ENCODE measurements at regions not wholly inside any gene's neighbourhood (a gene's known extent, or its start where the extent isn't known, plus 50 kb on each side); places are given as distances from the start of the nearest gene placed in this dataset.

DNA sequence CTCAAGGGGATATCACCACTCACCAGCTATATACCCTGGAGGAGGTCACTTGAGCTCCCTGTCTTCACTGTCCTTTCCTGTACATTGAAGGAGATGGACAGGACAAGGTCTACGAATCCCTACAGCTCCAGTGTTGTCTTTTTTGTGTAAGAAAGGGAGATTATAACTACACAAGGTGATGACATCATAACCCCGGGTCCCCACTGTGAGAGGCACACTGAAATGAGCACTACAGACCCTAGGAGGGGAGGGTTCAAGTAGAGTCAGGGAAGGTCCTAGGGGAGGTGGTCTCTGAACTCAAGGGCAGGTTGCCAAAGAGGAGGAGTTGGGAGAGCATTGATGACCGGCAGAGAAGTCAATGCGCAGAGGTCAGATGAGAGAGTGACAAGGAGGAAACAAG lies 108.3 kb upstream of the SLC14A2 start:
- Histone ChIP-seq H3K36me3 (no peaks in the 10 kb centered on the region), H3K4me1 (peaks cover 19% of the 10 kb centered on the region), H3K27me3 (ENCODE audit: low read depth) (peaks cover 17% of the 10 kb centered on the region), H3K4me3 (no peak overlapping the region), H3K9me3 (replicated peaks) (peaks cover 12% of the 10 kb centered on the region), H3K27ac (replicated peaks) (no peak overlapping the region)
- intact Hi-C loops (cut with micrococcal nuclease), result no loop called here
- no peak for DNase-seq
- TF ChIP-seq CTCF (IDR thresholded peaks at IDR 0.05; ENCODE audit: borderline replicate concordance), result no peak

DNA sequence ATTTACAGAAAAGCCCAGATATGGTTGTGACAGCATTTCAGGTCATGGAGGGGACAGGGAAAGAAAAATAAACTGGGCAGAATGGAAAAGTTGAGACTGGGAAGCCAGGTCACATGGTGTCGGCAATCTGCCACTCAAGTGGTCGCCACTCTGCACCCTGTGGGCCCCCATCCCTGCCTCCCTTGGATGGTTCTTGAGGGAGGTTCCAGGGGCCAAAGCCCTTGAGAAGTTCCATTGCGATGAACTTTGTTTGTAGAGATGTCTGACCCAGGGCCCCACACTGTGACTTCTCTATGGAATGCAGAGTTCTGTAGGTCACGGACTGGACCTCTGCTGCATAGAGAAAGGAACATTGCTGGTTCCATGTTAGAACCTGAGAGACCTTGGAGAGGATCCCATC lies 105.7 kb upstream of the SLC14A2 start:
- Histone ChIP-seq H3K27ac (replicated peaks) (no peak overlapping the region), H3K4me1 (peaks cover 8% of the 10 kb centered on the region), H3K9me3 (replicated peaks) (peaks cover 12% of the 10 kb centered on the region), H3K36me3 (no peaks in the 10 kb centered on the region), H3K4me3 (no peak overlapping the region), H3K27me3 (ENCODE audit: low read depth) (peaks cover 13% of the 10 kb centered on the region)
- no peak for DNase-seq
- intact Hi-C loops (cut with micrococcal nuclease), result no loop called here
- TF ChIP-seq CTCF (IDR thresholded peaks at IDR 0.05; ENCODE audit: borderline replicate concordance), result no peak

- DNase-seq, result no peak
- no peak for TF ChIP-seq CTCF (IDR thresholded peaks at IDR 0.05; ENCODE audit: borderline replicate concordance)
- intact Hi-C loops (cut with micrococcal nuclease), result no loop called here
- Histone ChIP-seq H3K9me3 (replicated peaks) (peaks cover 12% of the 10 kb centered on the region), H3K4me1 (no peaks in the 10 kb centered on the region), H3K36me3 (no peaks in the 10 kb centered on the region), H3K4me3 (no peak overlapping the region), H3K27ac (replicated peaks) (no peak overlapping the region), H3K27me3 (ENCODE audit: low read depth) (peaks cover 13% of the 10 kb centered on the region)
These were observed 104.6 kb upstream of the SLC14A2 start for GRCh38 chr18:45510656-45511055.

- intact Hi-C loops (cut with micrococcal nuclease), result no loop called here
- H3K4me3 ChIP-seq, result no peak overlapping the region
These were observed 102.8 kb upstream of the SLC14A2 start for GRCh38 chr18:45512363-45512953.

GRCh38 chr18:45517181-45517741 lies 98.0 kb upstream of the SLC14A2 start:
- peak; percentile 65 for DNase-seq
- Histone ChIP-seq H3K27ac (replicated peaks) (peak overlapping the region; percentile 77), H3K27me3 (ENCODE audit: low read depth) (no peaks in the 10 kb centered on the region), H3K36me3 (no peaks in the 10 kb centered on the region), H3K4me1 (peaks cover 12% of the 10 kb centered on the region), H3K4me3 (no peak overlapping the region), H3K9me3 (replicated peaks) (no peaks in the 10 kb centered on the region)
- intact Hi-C loops (cut with micrococcal nuclease), result no loop called here
- no peak for TF ChIP-seq CTCF (IDR thresholded peaks at IDR 0.05; ENCODE audit: borderline replicate concordance)

More at GRCh38 chr18:45512363-45512953, 102.8 kb upstream of the SLC14A2 start:
- Histone ChIP-seq H3K27ac (replicated peaks) (no peak overlapping the region), H3K9me3 (replicated peaks) (no peaks in the 10 kb centered on the region), H3K27me3 (ENCODE audit: low read depth) (no peaks in the 10 kb centered on the region), H3K36me3 (no peaks in the 10 kb centered on the region), H3K4me1 (peaks cover 7% of the 10 kb centered on the region)
- TF ChIP-seq CTCF (IDR thresholded peaks at IDR 0.05; ENCODE audit: borderline replicate concordance), result no peak
- no peak for DNase-seq

All from left ventricle myocardium inferior (tissue), 1 donor.